Spleen (tissue), 11 donors: ENCODE measurements at regions not wholly inside any gene's neighbourhood (a gene's known extent, or its start where the extent isn't known, plus 50 kb on each side); places are given as distances from the start of the nearest gene placed in this dataset.

Source experiments
- DNase-seq: peaks from one replicate; pipeline ENCODE4 v3.0.0-alpha.2; 2020
- H3K27ac ChIP-seq, 8 donors: fragments of 200-600 bp; sonication (generic) in 7 of 8; 1 replicate in 4 of 8; 2 replicates in 4 of 8; pipeline versions ENCODE4 v1.5.0 to v1.8.0; 2016 to 2021; ENCODE audit warnings: inconsistent platforms in 4 of 8, mild to moderate bottlenecking in 4 of 8, moderate library complexity in 1 of 8
- H3K27me3 ChIP-seq, 7 donors: fragments of 200-600 bp; sonication (generic) in 6 of 7; replicated peaks in 1 of 7; 1 replicate in 4 of 7; 2 replicates in 3 of 7; pipeline versions ENCODE4 v1.5.0 to v1.8.0; 2016 to 2021; ENCODE audit warnings: inconsistent platforms in 3 of 7, mild to moderate bottlenecking in 1 of 7
- H3K36me3 ChIP-seq, 6 donors: fragments of 200-600 bp; sonication (generic) in 5 of 6; 1 replicate in 4 of 6; 2 replicates in 2 of 6; pipeline versions ENCODE4 v1.5.0 to v1.8.0; 2016 to 2021; ENCODE audit warnings: inconsistent platforms in 2 of 6
- H3K4me1 ChIP-seq, 6 donors: fragments of 200-600 bp; sonication (generic) in 5 of 6; 1 replicate in 3 of 6; 2 replicates in 3 of 6; pipeline versions ENCODE4 v1.5.0 to v1.8.0; 2016 to 2021; ENCODE audit warnings: inconsistent platforms in 3 of 6
- H3K4me3 ChIP-seq, 8 donors: fragments of 200-600 bp; sonication (generic) in 7 of 8; 1 replicate in 4 of 8; 2 replicates in 4 of 8; pipeline versions ENCODE4 v1.5.0 to v1.8.0; 2016 to 2021; ENCODE audit warnings: inconsistent platforms in 4 of 8, mild to moderate bottlenecking in 4 of 8, moderate library complexity in 2 of 8
- H3K9me3 ChIP-seq, 8 donors: fragments of 200-600 bp; sonication (generic) in 7 of 8; 1 replicate in 4 of 8; 2 replicates in 4 of 8; pipeline versions ENCODE4 v1.5.0 to v1.8.0; 2016 to 2021; ENCODE audit warnings: inconsistent platforms in 4 of 8
- POLR2A ChIP-seq, 3 donors: fragments of 450-650 bp; IDR thresholded peaks; one replicate each; pipeline ENCODE4 v1.5.1; 2017; ENCODE audit warnings: antibody characterized with exemption in 3 of 3, mild to moderate bottlenecking in 1 of 3
- POLR2AphosphoS5 ChIP-seq, 3 donors: sonication (generic); formaldehyde crosslinking; IDR thresholded peaks; one replicate each; pipeline ENCODE4 v1.5.1; 2017; ENCODE audit warnings: antibody characterized with exemption in 3 of 3
- WGBS, 5 donors: extraction: QIAGEN DNeasy Blood & Tissue Kit in 3 of 5; methylation state at CpG; one replicate each; pipeline versions ENCODE4 v1.1.5 to v1.1.7; 2013 to 2018; 5-methylcytosine and 5-hydroxymethylcytosine counted together
- intact Hi-C: fragments of 100-400 bp; cut with DNase I; formaldehyde crosslinking; loops from one replicate; pipeline ENCODE4 v1.15.0; 2023; ENCODE audit warnings: low total_unique reads
- TF ChIP-seq, protein P1 (sequence below), 11 experiments: fragments of 200-600 bp in 7 of 11; fragments of 450-650 bp in 4 of 11; sonication (generic) in 4 of 11; IDR thresholded peaks in 8 of 11; conservative IDR thresholded peaks in 3 of 11; 1 replicate in 7 of 11; 2 replicates in 4 of 11; pipeline versions ENCODE4 v1.4.0 to v1.8.0; 2016 to 2021; ENCODE audit warnings: antibody characterized with exemption in 11 of 11, inconsistent platforms in 4 of 11, mild to moderate bottlenecking in 1 of 11
- donor health status: healthy with polysubstance abuse.
- donor health status: DM: no; HTN: no; CAD: no; lungs with moderate emphysema.
- donor health status: DM: no; HTN: no; CAD: no.
- donor health status: Bipolar disorder and iron deficiency.
- donor health status: healthy.
- donor health status: DM: no; HTN: no; CAD: no.
- donor health status: DM: yes; HTN: yes; CAD: no.

GRCh38 chr9:107648153-107648715 is 158.7 kb upstream of the KLF4 start:
- Histone ChIP-seq H3K27ac (no peak overlapping the region), H3K9me3 (no peaks in the 10 kb centered on the region), H3K27me3 (no peaks in the 10 kb centered on the region), H3K4me3 (no peak overlapping the region), H3K36me3 (no peaks in the 10 kb centered on the region), H3K4me1 (peaks cover 7 to 20% (median 11%) of the 10 kb centered on the region in 6 donors)
- intact Hi-C loops, result no loop called here
- DNase-seq, result no peak
- TF ChIP-seq POLR2AphosphoS5 (IDR thresholded peaks at IDR 0.05), result no peak
- TF ChIP-seq, protein P1, sequence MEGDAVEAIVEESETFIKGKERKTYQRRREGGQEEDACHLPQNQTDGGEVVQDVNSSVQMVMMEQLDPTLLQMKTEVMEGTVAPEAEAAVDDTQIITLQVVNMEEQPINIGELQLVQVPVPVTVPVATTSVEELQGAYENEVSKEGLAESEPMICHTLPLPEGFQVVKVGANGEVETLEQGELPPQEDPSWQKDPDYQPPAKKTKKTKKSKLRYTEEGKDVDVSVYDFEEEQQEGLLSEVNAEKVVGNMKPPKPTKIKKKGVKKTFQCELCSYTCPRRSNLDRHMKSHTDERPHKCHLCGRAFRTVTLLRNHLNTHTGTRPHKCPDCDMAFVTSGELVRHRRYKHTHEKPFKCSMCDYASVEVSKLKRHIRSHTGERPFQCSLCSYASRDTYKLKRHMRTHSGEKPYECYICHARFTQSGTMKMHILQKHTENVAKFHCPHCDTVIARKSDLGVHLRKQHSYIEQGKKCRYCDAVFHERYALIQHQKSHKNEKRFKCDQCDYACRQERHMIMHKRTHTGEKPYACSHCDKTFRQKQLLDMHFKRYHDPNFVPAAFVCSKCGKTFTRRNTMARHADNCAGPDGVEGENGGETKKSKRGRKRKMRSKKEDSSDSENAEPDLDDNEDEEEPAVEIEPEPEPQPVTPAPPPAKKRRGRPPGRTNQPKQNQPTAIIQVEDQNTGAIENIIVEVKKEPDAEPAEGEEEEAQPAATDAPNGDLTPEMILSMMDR (IDR thresholded peaks at IDR 0.05 in 8 of 11, conservative IDR thresholded peaks at IDR 0.05 in 3 of 11), result no peak
- 91 to 96% (median 93%) methylated on average over 12 of the region's 12 CpGs for WGBS, 5 donors

DNA sequence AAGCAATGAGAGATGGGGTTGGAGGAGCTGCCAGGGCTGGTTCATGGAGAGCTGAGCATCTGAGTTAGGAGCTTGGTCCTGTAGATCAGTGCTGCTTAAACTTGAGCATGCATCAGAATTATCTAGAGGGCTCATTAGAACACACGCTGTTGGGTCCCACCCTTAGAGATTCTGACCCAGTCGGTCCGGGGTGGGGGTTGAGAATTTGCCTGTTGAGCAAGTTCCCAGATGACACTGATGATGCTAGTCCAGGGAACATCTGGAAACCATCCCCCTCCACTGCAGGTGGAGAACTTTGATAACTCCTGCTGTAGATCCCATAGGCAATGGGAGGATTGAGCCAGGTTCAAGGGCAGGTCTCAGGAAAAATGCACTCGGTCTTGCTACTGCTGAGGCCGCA is 158.0 kb upstream of the KLF4 start:
- TF ChIP-seq POLR2A (IDR thresholded peaks at IDR 0.05) (no peak), POLR2AphosphoS5 (IDR thresholded peaks at IDR 0.05) (no peak)
- TF ChIP-seq, protein P1 (IDR thresholded peaks at IDR 0.05 in 8 of 11, conservative IDR thresholded peaks at IDR 0.05 in 3 of 11), result no peak
- Histone ChIP-seq H3K36me3 (no peaks in the 10 kb centered on the region), H3K4me3 (no peak overlapping the region), H3K27ac (no peak overlapping the region), H3K4me1 (peaks cover 7 to 20% (median 11%) of the 10 kb centered on the region in 6 donors), H3K9me3 (no peaks in the 10 kb centered on the region), H3K27me3 (no peaks in the 10 kb centered on the region)
- DNase-seq, result no peak
- intact Hi-C loops, result no loop called here
- 84 to 94% (median 88%) methylated on average over 5 of the region's 5 CpGs for WGBS, 5 donors

GRCh38 chr9:107647141-107647540 is 157.6 kb upstream of the KLF4 start:
- Histone ChIP-seq H3K4me1 (peaks cover 7 to 20% (median 11%) of the 10 kb centered on the region in 6 donors), H3K27ac (no peak overlapping the region), H3K9me3 (no peaks in the 10 kb centered on the region), H3K36me3 (no peaks in the 10 kb centered on the region), H3K27me3 (no peaks in the 10 kb centered on the region), H3K4me3 (no peak overlapping the region)
- TF ChIP-seq, protein P1 (IDR thresholded peaks at IDR 0.05 in 8 of 11, conservative IDR thresholded peaks at IDR 0.05 in 3 of 11), result no peak
- TF ChIP-seq POLR2A (IDR thresholded peaks at IDR 0.05) (no peak), POLR2AphosphoS5 (IDR thresholded peaks at IDR 0.05) (no peak)
- WGBS, 5 donors, result 85 to 95% (median 93%) methylated on average over 1 of the region's 1 CpG
- intact Hi-C loops, result no loop called here
- no peak for DNase-seq

DNA sequence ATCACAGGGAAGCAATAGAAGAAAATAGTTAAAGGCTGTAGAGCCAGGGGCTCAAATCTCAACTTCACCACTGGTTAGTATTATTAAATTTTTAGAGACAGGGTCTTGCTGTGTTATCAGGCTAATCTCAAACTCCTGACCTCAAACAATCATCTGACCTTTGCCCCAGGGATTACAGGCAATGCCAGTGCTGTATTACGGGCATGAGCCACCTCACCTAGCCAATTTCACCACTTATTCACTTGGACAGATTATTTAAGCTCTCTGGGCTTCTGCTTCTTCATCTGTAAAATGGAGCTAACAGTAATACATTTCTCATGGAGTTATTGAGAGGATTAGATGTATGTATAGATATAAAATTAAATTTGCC is 155.9 kb upstream of the KLF4 start:
- 64 to 86% (median 75%) methylated on average over 1 of the region's 1 CpG for WGBS, 5 donors
- peak overlapping the region in 7 of 8 donors; percentile 36 to 74 (median 57) for H3K27ac ChIP-seq
- no peaks in the 10 kb centered on the region for H3K9me3 ChIP-seq
- TF ChIP-seq POLR2A (IDR thresholded peaks at IDR 0.05) (no peak), POLR2AphosphoS5 (IDR thresholded peaks at IDR 0.05) (no peak)
- TF ChIP-seq, protein P1 (IDR thresholded peaks at IDR 0.05 in 8 of 11, conservative IDR thresholded peaks at IDR 0.05 in 3 of 11), result no peak
- H3K27me3 ChIP-seq, result peaks cover 0 to 3% (median 0%) of the 10 kb centered on the region in 7 donors
- DNase-seq, result no peak
- no peaks in the 10 kb centered on the region for H3K36me3 ChIP-seq
- peaks cover 7 to 20% (median 11%) of the 10 kb centered on the region in 6 donors for H3K4me1 ChIP-seq
- intact Hi-C loops, result no loop called here
- H3K4me3 ChIP-seq, result no peak overlapping the region
